Neural cell (in vitro differentiated cells): ENCODE measurements at regions not wholly inside any gene's neighbourhood (a gene's known extent, or its start where the extent isn't known, plus 50 kb on each side); places are given as distances from the start of the nearest gene placed in this dataset.

Experiments
- H2AFZ ChIP-seq: fragments of 200-600, 300-800 bp; sonication (generic), shearing (Covaris generic); 2 replicates; pipeline ENCODE4 v1.6.0; 2014; ENCODE audit warnings: low read depth, mild to moderate bottlenecking, antibody characterized with exemption, low read length, moderate library complexity
- H3F3A ChIP-seq: fragments of 200-600 bp; shearing (Covaris generic); 2 replicates; pipeline ENCODE4 v1.6.1; 2016; ENCODE audit warnings: mild to moderate bottlenecking, moderate library complexity, mixed read lengths, antibody characterized with exemption, low read length; ENCODE audit not compliant: insufficient read depth, poor library complexity, severe bottlenecking
- H3K27ac ChIP-seq: fragments of 200-600, 300-800 bp; sonication (generic), shearing (Covaris generic); 2 replicates; pipeline ENCODE4 v1.5.1; 2014; ENCODE audit warnings: mild to moderate bottlenecking, low read length, moderate library complexity
- H3K27me3 ChIP-seq: fragments of 300-800, 200-600 bp; sonication (generic), shearing (Covaris generic); 2 replicates; pipeline ENCODE4 v1.6.0; 2014; ENCODE audit warnings: mild to moderate bottlenecking, low read depth, low read length, moderate library complexity; ENCODE audit not compliant: insufficient read depth
- H3K36me3 ChIP-seq: fragments of 300-800, 200-600 bp; sonication (generic), shearing (Covaris generic); 2 replicates; pipeline ENCODE4 v1.5.1; 2014; ENCODE audit warnings: mild to moderate bottlenecking, antibody characterized with exemption, low read length, moderate library complexity; ENCODE audit not compliant: insufficient read depth
- H3K4me2 ChIP-seq: fragments of 300-800, 200-600 bp; sonication (generic), shearing (Covaris generic); 2 replicates; pipeline ENCODE4 v1.6.0; 2014; ENCODE audit warnings: mild to moderate bottlenecking, low read length
- H3K4me3 ChIP-seq: fragments of 300-800, 200-600 bp; sonication (generic), shearing (Covaris generic); 2 replicates; pipeline ENCODE4 v1.5.1; 2014; ENCODE audit warnings: mild to moderate bottlenecking, low read length, moderate library complexity
- H3K79me2 ChIP-seq: fragments of 200-600 bp; shearing (Covaris generic); replicated peaks from 2 replicates; pipeline ENCODE4 v1.6.0; 2014; ENCODE audit warnings: mild to moderate bottlenecking, low read length, moderate library complexity; ENCODE audit not compliant: insufficient read depth
- H3K9ac ChIP-seq: fragments of 300-800, 200-600 bp; sonication (generic), shearing (Covaris generic); 2 replicates; pipeline ENCODE4 v1.6.1; 2016; ENCODE audit warnings: mild to moderate bottlenecking, low read length, mixed read lengths
- H3K9me2 ChIP-seq: fragments of 200-600 bp; shearing (Covaris generic); 2 replicates; pipeline ENCODE4 v1.6.1; 2016; ENCODE audit warnings: mild to moderate bottlenecking, low read length, mixed read lengths; ENCODE audit not compliant: insufficient read depth
- H3K9me3 ChIP-seq: fragments of 200-600, 300-800 bp; sonication (generic), shearing (Covaris generic); 2 replicates; pipeline ENCODE4 v1.6.1; 2016; ENCODE audit warnings: mild to moderate bottlenecking, mixed run types, low read length, moderate library complexity, mixed read lengths
- H4K20me1 ChIP-seq: fragments of 200-600 bp; shearing (Covaris generic); 2 replicates; pipeline ENCODE4 v1.6.1; 2016; ENCODE audit warnings: mild to moderate bottlenecking, mixed run types; ENCODE audit not compliant: insufficient read depth
- CTCF ChIP-seq: fragments of 450-650 bp; IDR thresholded peaks from 2 replicates; pipeline ENCODE4 v1.5.1; 2014; ENCODE audit warnings: antibody characterized with exemption, mild to moderate bottlenecking, moderate library complexity; ENCODE audit not compliant: poor library complexity, severe bottlenecking
- EP300 ChIP-seq: fragments of 450-650 bp; conservative IDR thresholded peaks from 2 replicates; pipeline ENCODE4 v1.6.1; 2014; ENCODE audit warnings: antibody characterized with exemption, mild to moderate bottlenecking, moderate library complexity; ENCODE audit not compliant: poor library complexity, severe bottlenecking
- EZH2 ChIP-seq: fragments of 200-600, 300-800 bp; shearing (Covaris generic), sonication (generic); IDR thresholded peaks from 2 replicates; pipeline ENCODE4 v1.6.1; 2014; ENCODE audit warnings: antibody characterized with exemption, low read length, borderline replicate concordance, mild to moderate bottlenecking; ENCODE audit not compliant: insufficient read depth, poor library complexity, severe bottlenecking
- POLR2AphosphoS5 ChIP-seq: IDR thresholded peaks from 2 replicates; pipeline ENCODE4 v1.6.1; 2012
- RAD21 ChIP-seq: fragments of 450-650 bp; conservative IDR thresholded peaks from 2 replicates; pipeline ENCODE4 v1.6.1; 2014; ENCODE audit warnings: antibody characterized with exemption, mild to moderate bottlenecking, moderate library complexity
- REST ChIP-seq: IDR thresholded peaks from 2 replicates; pipeline ENCODE4 v1.6.1; 2012; ENCODE audit warnings: borderline replicate concordance
- SMC3 ChIP-seq: fragments of 450-650 bp; conservative IDR thresholded peaks from 2 replicates; pipeline ENCODE4 v1.6.1; 2014; ENCODE audit warnings: antibody characterized with exemption, mild to moderate bottlenecking, moderate library complexity; ENCODE audit not compliant: poor library complexity

- no peaks in the 10 kb centered on the region for H3K9me3 ChIP-seq
- H3K27me3 ChIP-seq, result no peaks in the 10 kb centered on the region
- no peak overlapping the region for H3K4me3 ChIP-seq
- H3K36me3 ChIP-seq, result no peaks in the 10 kb centered on the region
- no peaks in the 10 kb centered on the region for H4K20me1 ChIP-seq
- no peaks in the 10 kb centered on the region for H3K79me2 ChIP-seq
- H3F3A ChIP-seq, result no peaks in the 10 kb centered on the region
- no peaks in the 10 kb centered on the region for H3K9me2 ChIP-seq
- H2AFZ ChIP-seq, result no peak overlapping the region
- H3K9ac ChIP-seq, result no peak overlapping the region
- no peak overlapping the region for H3K4me2 ChIP-seq
- H3K27ac ChIP-seq, result no peak overlapping the region
- TF ChIP-seq EP300 (no peak), RAD21 (peak; percentile 84), SMC3 (peak; percentile 88), CTCF (peak; percentile 79)
These were observed 1262.8 kb upstream of the PRMT6 start for GRCh38 chr1:105793536-105794146.

- no peak for TF ChIP-seq REST
- no peak for TF ChIP-seq EZH2
- TF ChIP-seq EP300, result no peak
- no peak for TF ChIP-seq POLR2AphosphoS5
- no peak for TF ChIP-seq CTCF
- no peaks in the 10 kb centered on the region for H3K36me3 ChIP-seq
- no peaks in the 10 kb centered on the region for H3K9me2 ChIP-seq
- no peaks in the 10 kb centered on the region for H3K9me3 ChIP-seq
- no peaks in the 10 kb centered on the region for H3K79me2 ChIP-seq
- no peak overlapping the region for H3K9ac ChIP-seq
- H3K27ac ChIP-seq, result no peak overlapping the region
- no peaks in the 10 kb centered on the region for H3K27me3 ChIP-seq
- H4K20me1 ChIP-seq, result no peaks in the 10 kb centered on the region
- no peak overlapping the region for H3K4me2 ChIP-seq
- H3F3A ChIP-seq, result no peaks in the 10 kb centered on the region
- H2AFZ ChIP-seq, result no peak overlapping the region
- no peak overlapping the region for H3K4me3 ChIP-seq
These were observed 1260.7 kb upstream of the PRMT6 start for GRCh38 chr1:105795741-105796140.
